ENCODE measurements at regions not wholly inside any gene's neighbourhood (a gene's known extent, or its start where the extent isn't known, plus 50 kb on each side); places are given as distances from the start of the nearest gene placed in this dataset.

DNA sequence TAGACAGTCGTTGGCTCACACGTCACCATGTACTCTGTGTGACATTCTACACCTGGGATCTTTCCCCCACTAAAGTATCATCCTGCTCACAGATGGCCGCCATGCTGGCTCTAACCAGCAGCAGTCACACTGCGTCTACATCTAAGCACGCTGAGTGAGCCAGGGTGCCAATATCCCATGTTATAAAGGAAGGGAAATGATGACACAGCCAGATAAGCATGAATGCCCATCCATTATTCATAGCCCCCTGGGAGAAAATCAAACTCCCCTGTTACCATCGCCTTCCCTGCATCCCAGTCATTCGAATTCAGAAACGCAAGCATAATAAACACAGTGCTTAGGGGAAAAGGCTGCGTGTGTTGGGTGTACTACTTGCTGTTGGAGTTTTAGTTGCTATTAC lies 698.2 kb upstream of the AUTS2 start:
- no peaks in the 10 kb centered on the region for H3K9me3 ChIP-seq
- no peaks in the 10 kb centered on the region for H3K36me3 ChIP-seq
- ATAC-seq (ENCODE audit: low FRiP score in 2 of 2) (no peak), DNase-seq (no peak)
- H3K4me1 ChIP-seq, result no peaks in the 10 kb centered on the region
- no peak overlapping the region for H3K4me3 ChIP-seq
- H3K27me3 ChIP-seq, result no peaks in the 10 kb centered on the region
- TF ChIP-seq CTCF (IDR thresholded peaks at IDR 0.05) (no peak), POLR2AphosphoS5 (IDR thresholded peaks at IDR 0.05) (no peak), EP300 (IDR thresholded peaks at IDR 0.05) (no peak), POLR2A (IDR thresholded peaks at IDR 0.05) (no peak)
- H3K27ac ChIP-seq, result no peak overlapping the region
- 86 to 89% methylated on average over 9 of the region's 9 CpGs for WGBS, 2 donors

DNA sequence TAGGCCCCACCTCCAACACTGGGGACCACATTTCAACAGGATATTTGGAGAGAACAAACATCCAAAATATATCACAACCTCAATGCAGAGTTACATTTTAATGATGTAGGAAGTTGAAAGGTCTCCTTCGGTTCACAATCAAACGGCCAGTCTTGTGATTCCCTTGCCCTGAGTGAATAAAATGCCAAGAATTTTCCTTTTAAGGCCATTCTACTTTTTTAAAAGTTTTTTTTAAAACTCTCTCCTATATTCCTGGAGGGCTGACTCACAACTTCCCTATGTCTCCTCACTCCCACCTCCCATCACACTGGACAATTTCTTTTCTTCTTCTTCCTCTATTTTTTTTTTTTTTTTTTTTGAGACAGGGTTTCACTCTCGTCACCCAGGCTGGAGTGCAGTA lies 693.6 kb upstream of the AUTS2 start:
- Histone ChIP-seq H3K4me3 (no peak overlapping the region), H3K27ac (no peak overlapping the region), H3K36me3 (no peaks in the 10 kb centered on the region), H3K4me1 (no peaks in the 10 kb centered on the region), H3K9me3 (no peaks in the 10 kb centered on the region), H3K27me3 (no peaks in the 10 kb centered on the region)
- DNase-seq, result no peak
- WGBS, 2 donors, result 67 to 79% methylated on average over 3 of the region's 3 CpGs
- TF ChIP-seq POLR2A (IDR thresholded peaks at IDR 0.05), result no peak
- TF ChIP-seq CTCF (IDR thresholded peaks at IDR 0.05), result no peak
- TF ChIP-seq POLR2AphosphoS5 (IDR thresholded peaks at IDR 0.05), result no peak
- TF ChIP-seq EP300 (IDR thresholded peaks at IDR 0.05), result no peak
- ATAC-seq (ENCODE audit: low FRiP score in 2 of 2), result no peak

DNA sequence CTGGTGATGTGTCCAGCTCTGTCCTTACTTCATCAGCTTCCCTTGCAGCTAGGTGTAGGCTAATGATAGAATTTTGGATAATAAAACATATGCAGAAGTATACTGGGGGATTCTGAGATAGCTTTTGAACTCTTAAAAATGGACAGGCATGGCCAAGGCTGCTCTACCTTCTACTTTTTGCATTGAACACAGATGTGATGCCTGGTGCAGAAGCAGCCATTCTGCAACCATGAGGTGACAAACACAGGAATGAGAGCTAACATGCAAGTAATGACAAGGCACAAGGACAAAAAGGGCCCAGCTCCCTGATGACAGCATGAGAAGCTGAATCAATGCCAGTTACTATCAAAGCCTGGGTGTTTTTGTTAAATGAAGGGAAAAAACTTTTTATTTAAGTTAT lies 686.5 kb upstream of the AUTS2 start:
- H3K4me3 ChIP-seq, result no peak overlapping the region
- H3K27me3 ChIP-seq, result no peaks in the 10 kb centered on the region
- ATAC-seq (ENCODE audit: low FRiP score in 2 of 2) (no peak), DNase-seq (no peak)
- H3K4me1 ChIP-seq, result no peaks in the 10 kb centered on the region
- H3K27ac ChIP-seq, result no peak overlapping the region
- no peak for TF ChIP-seq POLR2AphosphoS5 (IDR thresholded peaks at IDR 0.05)
- TF ChIP-seq POLR2A (IDR thresholded peaks at IDR 0.05), result no peak
- no peak for TF ChIP-seq EP300 (IDR thresholded peaks at IDR 0.05)
- TF ChIP-seq CTCF (IDR thresholded peaks at IDR 0.05), result no peak
- no peaks in the 10 kb centered on the region for H3K9me3 ChIP-seq
- no peaks in the 10 kb centered on the region for H3K36me3 ChIP-seq

DNA sequence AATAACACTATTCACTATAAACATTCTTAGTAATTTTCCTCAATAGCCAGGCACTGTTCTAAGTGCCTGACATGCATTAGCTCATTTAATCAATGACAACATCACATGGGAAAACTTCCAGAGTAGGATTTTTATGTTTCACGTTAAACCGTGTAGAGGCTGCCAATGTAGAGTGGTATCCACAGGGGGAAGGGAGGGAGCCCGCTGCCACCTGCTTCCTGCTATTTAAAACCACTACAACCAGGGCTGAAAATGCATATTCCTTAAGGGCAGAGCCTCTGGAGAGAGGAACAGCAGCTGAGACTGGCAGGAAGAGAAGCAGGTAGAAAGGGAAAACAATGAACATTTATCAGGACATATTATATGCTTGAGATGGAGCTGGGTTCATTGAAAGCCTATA lies 684.3 kb upstream of the AUTS2 start:
- WGBS, 2 donors, result 29 to 36% methylated on average over 3 of the region's 3 CpGs
- TF ChIP-seq POLR2A (IDR thresholded peaks at IDR 0.05) (no peak), EP300 (IDR thresholded peaks at IDR 0.05) (no peak), CTCF (IDR thresholded peaks at IDR 0.05) (no peak), POLR2AphosphoS5 (IDR thresholded peaks at IDR 0.05) (no peak)
- no peaks in the 10 kb centered on the region for H3K36me3 ChIP-seq
- peaks cover 0 to 4% (median 0%) of the 10 kb centered on the region in 4 donors for H3K9me3 ChIP-seq
- ATAC-seq (ENCODE audit: low FRiP score in 2 of 2) (no peak), DNase-seq (no peak)
- H3K27ac ChIP-seq, result no peak overlapping the region
- H3K4me1 ChIP-seq, result no peaks in the 10 kb centered on the region
- H3K4me3 ChIP-seq, result no peak overlapping the region
- no peaks in the 10 kb centered on the region for H3K27me3 ChIP-seq

GRCh38 chr7:68917041-68917651 lies 681.1 kb upstream of the AUTS2 start:
- TF ChIP-seq POLR2A (IDR thresholded peaks at IDR 0.05) (no peak), POLR2AphosphoS5 (IDR thresholded peaks at IDR 0.05) (no peak), CTCF (IDR thresholded peaks at IDR 0.05) (no peak), EP300 (IDR thresholded peaks at IDR 0.05) (no peak)
- Histone ChIP-seq H3K27me3 (no peaks in the 10 kb centered on the region), H3K9me3 (peaks cover 0 to 13% (median 0%) of the 10 kb centered on the region in 4 donors), H3K4me3 (no peak overlapping the region), H3K36me3 (no peaks in the 10 kb centered on the region), H3K27ac (no peak overlapping the region), H3K4me1 (no peaks in the 10 kb centered on the region)
- no peak for ATAC-seq (ENCODE audit: low FRiP score in 2 of 2)
- WGBS, 2 donors, result 88 to 91% methylated on average over 5 of the region's 5 CpGs
- DNase-seq, result no peak
